CD4-positive, alpha-beta T cell treated with Interleukin-4 for 4 hours (primary cell): ENCODE measurements at regions not wholly inside any gene's neighbourhood (a gene's known extent, or its start where the extent isn't known, plus 50 kb on each side); places are given as distances from the start of the nearest gene placed in this dataset.

Experiments used
- DNase-seq: peaks from one replicate; pipeline ENCODE4 v3.0.0-alpha.2; 2020

GRCh38 chr2:236693531-236693930, 123.9 kb downstream of the ACKR3 start:
- no peak for DNase-seq

- no peak for DNase-seq
These were observed 124.7 kb downstream of the ACKR3 start for GRCh38 chr2:236694146-236694888.

GRCh38 chr2:236696834-236697233, 127.2 kb downstream of the ACKR3 start:
- DNase-seq: no peak

GRCh38 chr2:236698016-236698627, 128.5 kb downstream of the ACKR3 start:
- DNase-seq: no peak

GRCh38 chr2:236700703-236701102, 131.1 kb downstream of the ACKR3 start:
- no peak for DNase-seq

- DNase-seq: no peak
These were observed 133.2 kb downstream of the ACKR3 start for GRCh38 chr2:236702657-236703372.

- DNase-seq: no peak
These were observed 133.7 kb downstream of the ACKR3 start for GRCh38 chr2:236703373-236703709.

- no peak for DNase-seq
These were observed 134.3 kb downstream of the ACKR3 start for GRCh38 chr2:236703906-236704305.

GRCh38 chr2:236704887-236705286, 135.3 kb downstream of the ACKR3 start:
- no peak for DNase-seq

- DNase-seq: no peak
These were observed 135.9 kb downstream of the ACKR3 start for GRCh38 chr2:236705295-236706105.

GRCh38 chr2:236706288-236706687, 136.7 kb downstream of the ACKR3 start:
- DNase-seq: no peak

- no peak for DNase-seq
These were observed 137.2 kb downstream of the ACKR3 start for GRCh38 chr2:236706803-236707202.

- DNase-seq: no peak
These were observed 141.8 kb downstream of the ACKR3 start for GRCh38 chr2:236711440-236711839.

- no peak for DNase-seq
These were observed 142.7 kb downstream of the ACKR3 start for GRCh38 chr2:236712304-236712703.

- DNase-seq: no peak
These were observed 143.5 kb downstream of the ACKR3 start for GRCh38 chr2:236712961-236713673.

- DNase-seq: no peak
These were observed 144.5 kb downstream of the ACKR3 start for GRCh38 chr2:236714080-236714479.

GRCh38 chr2:236715077-236715476, 145.5 kb downstream of the ACKR3 start:
- DNase-seq: no peak

- DNase-seq: no peak
These were observed 145.9 kb downstream of the ACKR3 start for GRCh38 chr2:236715491-236715961.

- no peak for DNase-seq
These were observed 147.5 kb downstream of the ACKR3 start for GRCh38 chr2:236717120-236717519.

- no peak for DNase-seq
These were observed 148.1 kb downstream of the ACKR3 start for GRCh38 chr2:236717729-236718128.

- no peak for DNase-seq
These were observed 148.8 kb downstream of the ACKR3 start for GRCh38 chr2:236718207-236718992.

GRCh38 chr2:236719192-236719635, 149.6 kb downstream of the ACKR3 start:
- no peak for DNase-seq
